Keratinocyte (primary cell): ENCODE measurements at regions not wholly inside any gene's neighbourhood (a gene's known extent, or its start where the extent isn't known, plus 50 kb on each side); places are given as distances from the start of the nearest gene placed in this dataset.

Source experiments
- DNase-seq: peaks from one replicate; pipeline ENCODE4 v3.0.0-alpha.2; 2011; ENCODE audit warnings: low read depth, missing footprints, low spot score
- FAIRE-seq: peaks from 2 replicates; lab custom pipeline; 2011; peaks lifted over from hg19 to GRCh38; lab: Jason Lieb, UNC
- H2AFZ ChIP-seq: 2 replicates; pipeline ENCODE4 v1.6.0; 2012; ENCODE audit warnings: low read length, control low read depth, inconsistent platforms; ENCODE audit not compliant: control insufficient read depth
- H3K27ac ChIP-seq: 2 replicates; pipeline ENCODE4 v1.5.1; 2011; ENCODE audit warnings: low read length; ENCODE audit not compliant: control insufficient read depth, insufficient read depth
- H3K27me3 ChIP-seq: 3 replicates; pipeline ENCODE4 v1.6.0; 2011; ENCODE audit warnings: low read length; ENCODE audit not compliant: control insufficient read depth, insufficient read depth; ENCODE audit errors: extremely low read depth
- H3K36me3 ChIP-seq, 2 experiments: 2 replicates in 1 of 2; 3 replicates in 1 of 2; pipeline ENCODE4 v1.5.1; 2011; ENCODE audit warnings: low read length in 2 of 2, mild to moderate bottlenecking in 1 of 2; ENCODE audit not compliant: control insufficient read depth in 2 of 2, insufficient read depth in 2 of 2; ENCODE audit errors: extremely low read depth in 1 of 2
- H3K4me1 ChIP-seq: 3 replicates; pipeline ENCODE4 v1.5.1; 2011; ENCODE audit warnings: low read length; ENCODE audit not compliant: control insufficient read depth, insufficient read depth; ENCODE audit errors: extremely low read depth
- H3K4me2 ChIP-seq: 3 replicates; pipeline ENCODE4 v1.6.0; 2011; ENCODE audit warnings: low read depth, low read length; ENCODE audit not compliant: control insufficient read depth, insufficient read depth; ENCODE audit errors: extremely low read depth
- H3K4me3 ChIP-seq, 3 experiments: fragments of 200-600 bp in 1 of 3; sonication (generic) in 1 of 3; 2 replicates in 2 of 3; 3 replicates in 1 of 3; pipeline ENCODE4 v1.5.1; 2011 to 2016; ENCODE audit warnings: low read length in 3 of 3, mild to moderate bottlenecking in 3 of 3, control low read depth in 2 of 3, inconsistent platforms in 1 of 3, low read depth in 1 of 3, mixed read lengths in 1 of 3, mixed run types in 1 of 3, moderate library complexity in 1 of 3; ENCODE audit not compliant: control insufficient read depth in 2 of 3, insufficient read depth in 2 of 3; ENCODE audit errors: extremely low read depth in 1 of 3
- H3K79me2 ChIP-seq: 2 replicates; pipeline ENCODE4 v1.6.0; 2012; ENCODE audit warnings: low read length; ENCODE audit not compliant: control insufficient read depth, insufficient read depth
- H3K9ac ChIP-seq: 3 replicates; pipeline ENCODE4 v1.6.0; 2011; ENCODE audit warnings: low read length; ENCODE audit not compliant: control insufficient read depth, insufficient read depth; ENCODE audit errors: extremely low read depth
- H3K9me1 ChIP-seq: 3 replicates; pipeline ENCODE4 v1.6.0; 2011; ENCODE audit warnings: low read length; ENCODE audit not compliant: control insufficient read depth, insufficient read depth; ENCODE audit errors: extremely low read depth
- H3K9me3 ChIP-seq: 2 replicates; pipeline ENCODE4 v1.5.1; 2012; ENCODE audit warnings: low read depth, low read length; ENCODE audit not compliant: control insufficient read depth
- H4K20me1 ChIP-seq: 3 replicates; pipeline ENCODE4 v1.6.0; 2011; ENCODE audit warnings: low read length; ENCODE audit not compliant: control insufficient read depth, insufficient read depth; ENCODE audit errors: extremely low read depth
- EZH2 ChIP-seq: IDR thresholded peaks from one replicate; pipeline ENCODE4 v1.6.1; 2012; ENCODE audit warnings: inconsistent platforms, mild to moderate bottlenecking, low read length, moderate library complexity
- dilution Hi-C: fragments of 300-500 bp; cut with MboI; formaldehyde crosslinking; loops from one replicate; pipeline ENCODE4 v1.7.0; 2020; ENCODE audit warnings: low sequenced_read_pairs; ENCODE audit not compliant: extremely low pct_ligation_motif_present
- TF ChIP-seq, protein P1 (sequence below), 3 experiments: IDR thresholded peaks in 1 of 3; conservative IDR thresholded peaks in 1 of 3; optimal IDR thresholded peaks in 1 of 3; 2 replicates in 2 of 3; 3 replicates in 1 of 3; pipeline versions ENCODE3 to v1.5.1; 2011; ENCODE audit warnings: low read length in 3 of 3, mild to moderate bottlenecking in 3 of 3, moderate library complexity in 2 of 3, control low read depth in 1 of 3, inconsistent platforms in 1 of 3; ENCODE audit not compliant: insufficient read depth in 2 of 3; ENCODE audit errors: extremely low read depth in 1 of 3

DNA sequence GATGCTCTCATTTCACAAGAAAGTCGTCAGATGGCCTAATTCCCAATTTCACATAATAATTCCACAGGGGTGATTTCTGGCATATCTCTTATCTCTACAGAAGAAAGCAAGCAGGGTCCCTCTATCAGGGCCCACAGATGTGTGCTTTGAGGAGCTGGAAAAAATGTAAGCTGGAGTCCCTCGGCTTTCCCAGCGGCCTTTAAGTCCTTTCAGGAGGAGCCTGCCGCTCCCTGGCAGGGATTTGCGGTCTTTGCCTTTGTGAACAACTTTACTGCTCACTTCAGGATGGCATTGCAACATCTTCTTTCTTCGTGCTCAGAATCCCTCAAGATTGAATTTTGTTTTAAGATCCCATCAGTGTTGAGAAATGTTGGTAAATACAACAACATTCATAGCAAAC is 83.0 kb downstream of the FZD10 start:
- Histone ChIP-seq H3K79me2 (no peaks in the 10 kb centered on the region), H3K36me3 (no peaks in the 10 kb centered on the region), H2AFZ (no peak overlapping the region), H3K27me3 (no peaks in the 10 kb centered on the region), H4K20me1 (no peaks in the 10 kb centered on the region), H3K4me2 (no peak overlapping the region), H3K9ac (no peak overlapping the region), H3K9me1 (no peaks in the 10 kb centered on the region), H3K4me3 (no peak overlapping the region), H3K9me3 (peaks cover 1% of the 10 kb centered on the region), H3K4me1 (peaks cover 2% of the 10 kb centered on the region), H3K27ac (no peak overlapping the region)
- no peak for TF ChIP-seq EZH2
- TF ChIP-seq, protein P1, sequence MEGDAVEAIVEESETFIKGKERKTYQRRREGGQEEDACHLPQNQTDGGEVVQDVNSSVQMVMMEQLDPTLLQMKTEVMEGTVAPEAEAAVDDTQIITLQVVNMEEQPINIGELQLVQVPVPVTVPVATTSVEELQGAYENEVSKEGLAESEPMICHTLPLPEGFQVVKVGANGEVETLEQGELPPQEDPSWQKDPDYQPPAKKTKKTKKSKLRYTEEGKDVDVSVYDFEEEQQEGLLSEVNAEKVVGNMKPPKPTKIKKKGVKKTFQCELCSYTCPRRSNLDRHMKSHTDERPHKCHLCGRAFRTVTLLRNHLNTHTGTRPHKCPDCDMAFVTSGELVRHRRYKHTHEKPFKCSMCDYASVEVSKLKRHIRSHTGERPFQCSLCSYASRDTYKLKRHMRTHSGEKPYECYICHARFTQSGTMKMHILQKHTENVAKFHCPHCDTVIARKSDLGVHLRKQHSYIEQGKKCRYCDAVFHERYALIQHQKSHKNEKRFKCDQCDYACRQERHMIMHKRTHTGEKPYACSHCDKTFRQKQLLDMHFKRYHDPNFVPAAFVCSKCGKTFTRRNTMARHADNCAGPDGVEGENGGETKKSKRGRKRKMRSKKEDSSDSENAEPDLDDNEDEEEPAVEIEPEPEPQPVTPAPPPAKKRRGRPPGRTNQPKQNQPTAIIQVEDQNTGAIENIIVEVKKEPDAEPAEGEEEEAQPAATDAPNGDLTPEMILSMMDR (optimal IDR thresholded peaks at IDR 0.05 in 1 of 3, IDR thresholded peaks at IDR 0.05 in 1 of 3, conservative IDR thresholded peaks at IDR 0.05 in 1 of 3; ENCODE audit: extremely low read depth in 1 of 3, insufficient read depth in 2 of 3, low read length in 3 of 3) = no peak
- dilution Hi-C loops = no loop called here
- DNase-seq (no peak), FAIRE-seq (no peak)

DNA sequence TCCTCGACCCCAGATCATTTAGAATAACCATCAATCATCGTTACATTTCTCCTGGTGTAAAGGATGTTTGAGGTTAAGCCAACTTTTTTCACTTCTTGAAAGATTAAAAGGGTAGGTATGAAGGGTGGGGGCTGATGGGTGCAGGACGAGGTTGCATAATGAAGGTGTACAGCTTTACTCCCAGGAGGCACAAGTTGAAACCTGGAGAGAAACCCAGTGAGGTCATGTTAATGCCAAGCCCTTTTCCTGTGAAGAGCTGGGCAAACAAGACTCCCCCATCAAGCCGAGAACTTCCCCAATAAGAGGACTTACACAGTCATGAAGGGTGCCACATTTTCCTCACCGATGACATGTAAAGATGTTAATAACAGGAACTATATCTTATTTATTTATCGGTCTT is 84.3 kb downstream of the FZD10 start:
- DNase-seq = no peak

More for the DNA sequence above, 84.3 kb downstream of the FZD10 start:
- no peak overlapping the region for H3K4me3 ChIP-seq
- peaks cover 2% of the 10 kb centered on the region for H3K4me1 ChIP-seq
- no peaks in the 10 kb centered on the region for H4K20me1 ChIP-seq
- H3K4me2 ChIP-seq = no peak overlapping the region
- no peak overlapping the region for H3K9ac ChIP-seq
- H3K27ac ChIP-seq = no peak overlapping the region
- no peaks in the 10 kb centered on the region for H3K36me3 ChIP-seq
- H3K9me1 ChIP-seq = no peaks in the 10 kb centered on the region
- no peak overlapping the region for H2AFZ ChIP-seq
- no peak for FAIRE-seq
- H3K9me3 ChIP-seq = peaks cover 1% of the 10 kb centered on the region
- dilution Hi-C loops = no loop called here
- no peaks in the 10 kb centered on the region for H3K79me2 ChIP-seq
- no peaks in the 10 kb centered on the region for H3K27me3 ChIP-seq
- TF ChIP-seq, protein P1 (optimal IDR thresholded peaks at IDR 0.05 in 1 of 3, IDR thresholded peaks at IDR 0.05 in 1 of 3, conservative IDR thresholded peaks at IDR 0.05 in 1 of 3; ENCODE audit: extremely low read depth in 1 of 3, insufficient read depth in 2 of 3, low read length in 3 of 3) = no peak
- no peak for TF ChIP-seq EZH2
